ENCODE measurements at regions not wholly inside any gene's neighbourhood (a gene's known extent, or its start where the extent isn't known, plus 50 kb on each side); places are given as distances from the start of the nearest gene placed in this dataset.

GRCh38 chr11:123373754-123374621, 56.1 kb upstream of the GRAMD1B start:
- TF ChIP-seq CTCF (IDR thresholded peaks at IDR 0.05) (no peak), POLR2A (IDR thresholded peaks at IDR 0.05) (no peak)

Data from esophagus squamous epithelium (tissue), 4 donors.